Left lung (tissue), 4 donors: ENCODE measurements at regions not wholly inside any gene's neighbourhood (a gene's known extent, or its start where the extent isn't known, plus 50 kb on each side); places are given as distances from the start of the nearest gene placed in this dataset.
A peak's percentile ranks its signal among the peaks of the same experiment; 100 is the strongest.

Source experiments
- ATAC-seq: fragments of 200-7000 bp; cut with Tn5 transposase; one replicate; pipeline ENCODE4 v1.9.1; 2020; ENCODE audit warnings: moderate library complexity
- DNase-seq, 4 donors: peaks; one replicate each; pipeline ENCODE4 v3.0.0-alpha.2; 2013 to 2020
- H3K27ac ChIP-seq, 2 donors: fragments of 200-600 bp; sonication (generic) in 1 of 2; one replicate each; pipeline versions ENCODE4 v1.5.0 to v1.8.0; 2020 to 2021
- H3K27me3 ChIP-seq, 2 donors: fragments of 200-600 bp; sonication (generic) in 1 of 2; one replicate each; pipeline versions ENCODE4 v1.5.0 to v1.8.0; 2020 to 2021
- H3K36me3 ChIP-seq, 2 donors: fragments of 200-600 bp; sonication (generic) in 1 of 2; one replicate each; pipeline versions ENCODE4 v1.5.0 to v1.8.0; 2020 to 2021
- H3K4me1 ChIP-seq, 2 donors: fragments of 200-600 bp; one replicate each; pipeline ENCODE4 v1.8.0; 2021
- H3K4me3 ChIP-seq, 2 donors: fragments of 200-600 bp; sonication (generic) in 1 of 2; one replicate each; pipeline versions ENCODE4 v1.5.0 to v1.8.0; 2020 to 2021; ENCODE audit warnings: mild to moderate bottlenecking in 1 of 2
- H3K9me3 ChIP-seq, 2 donors: fragments of 200-600 bp; sonication (generic) in 1 of 2; one replicate each; pipeline versions ENCODE4 v1.5.0 to v1.8.0; 2020 to 2021
- CTCF ChIP-seq, 2 donors: fragments of 200-600 bp; sonication (generic) in 1 of 2; IDR thresholded peaks; one replicate each; pipeline versions ENCODE4 v1.5.0 to v1.8.0; 2021; ENCODE audit warnings: antibody characterized with exemption in 2 of 2
- intact Hi-C, 2 donors: fragments of 100-400 bp; cut with DNase I; formaldehyde crosslinking; loops; one replicate each; pipeline versions ENCODE4 v1.11.2 to v1.14.2; 2022
- donor health status: DM: no; HTN: yes; CAD: no.
- donor health status: DM: no; HTN: no; CAD: no.

GRCh38 chr14:61891810-61892209 lies 129.6 kb downstream of the SNAPC1 start:
- H3K9me3 ChIP-seq = no peaks in the 10 kb centered on the region
- H3K27me3 ChIP-seq = peaks cover 0 to 4% of the 10 kb centered on the region in 2 donors
- H3K27ac ChIP-seq = no peak overlapping the region
- DNase-seq = no peak
- no peaks in the 10 kb centered on the region for H3K4me1 ChIP-seq
- H3K36me3 ChIP-seq = no peaks in the 10 kb centered on the region
- no peak overlapping the region for H3K4me3 ChIP-seq
- intact Hi-C loops = no loop called here
- no peak for TF ChIP-seq CTCF (IDR thresholded peaks at IDR 0.05)
- ATAC-seq = no peak

- Histone ChIP-seq H3K36me3 (no peaks in the 10 kb centered on the region), H3K4me1 (no peaks in the 10 kb centered on the region), H3K27me3 (peaks cover 0 to 4% of the 10 kb centered on the region in 2 donors), H3K4me3 (no peak overlapping the region), H3K9me3 (no peaks in the 10 kb centered on the region), H3K27ac (no peak overlapping the region)
- TF ChIP-seq CTCF (IDR thresholded peaks at IDR 0.05) = no peak
- intact Hi-C loops = no loop called here
- ATAC-seq (no peak), DNase-seq (no peak)
Observed at GRCh38 chr14:61893371-61893940, 131.2 kb downstream of the SNAPC1 start.

- DNase-seq (peak in 2 of 4 donors; percentile 59 to 61), ATAC-seq (peak; percentile 85)
- Histone ChIP-seq H3K9me3 (no peaks in the 10 kb centered on the region), H3K36me3 (no peaks in the 10 kb centered on the region), H3K4me3 (no peak overlapping the region), H3K27me3 (peaks cover 0 to 4% of the 10 kb centered on the region in 2 donors), H3K27ac (no peak overlapping the region), H3K4me1 (no peaks in the 10 kb centered on the region)
- intact Hi-C loops = no loop called here
- peak; percentile 58 to 67 for TF ChIP-seq CTCF (IDR thresholded peaks at IDR 0.05)
Observed at GRCh38 chr14:61894452-61895077, 132.3 kb downstream of the SNAPC1 start.

- TF ChIP-seq CTCF (IDR thresholded peaks at IDR 0.05) = no peak
- intact Hi-C loops = no loop called here
- ATAC-seq = no peak
- H3K4me1 ChIP-seq = no peaks in the 10 kb centered on the region
- H3K4me3 ChIP-seq = no peak overlapping the region
- H3K9me3 ChIP-seq = no peaks in the 10 kb centered on the region
- H3K27me3 ChIP-seq = peaks cover 0 to 3% of the 10 kb centered on the region in 2 donors
- DNase-seq = no peak
- no peak overlapping the region for H3K27ac ChIP-seq
- no peaks in the 10 kb centered on the region for H3K36me3 ChIP-seq
Observed at GRCh38 chr14:61897300-61897699, 135.1 kb downstream of the SNAPC1 start.

- H3K4me3 ChIP-seq = no peak overlapping the region
- no peaks in the 10 kb centered on the region for H3K4me1 ChIP-seq
- H3K36me3 ChIP-seq = no peaks in the 10 kb centered on the region
- no peak for DNase-seq
- no peak for ATAC-seq
- no peak for TF ChIP-seq CTCF (IDR thresholded peaks at IDR 0.05)
- no peaks in the 10 kb centered on the region for H3K27me3 ChIP-seq
- H3K27ac ChIP-seq = no peak overlapping the region
- intact Hi-C loops = no loop called here
- H3K9me3 ChIP-seq = no peaks in the 10 kb centered on the region
Observed at GRCh38 chr14:61898568-61898967, 136.3 kb downstream of the SNAPC1 start.
